CD4-positive, alpha-beta T cell (primary cell): ENCODE measurements at regions not wholly inside any gene's neighbourhood (a gene's known extent, or its start where the extent isn't known, plus 50 kb on each side); places are given as distances from the start of the nearest gene placed in this dataset.

ENCODE experiments used
- ATAC-seq: fragments of 200-7000 bp; cut with Tn5 transposase; one replicate; pipeline ENCODE4 v1.10.0; 2022; ENCODE audit warnings: mild to moderate bottlenecking; ENCODE audit not compliant: poor library complexity
- CTCF ChIA-PET: fragments of 350-600 bp; sonication (Branson Sonifier 250); formaldehyde crosslinking; loops from one replicate; lab custom pipeline; 2021; ENCODE audit warnings: antibody characterized with exemption, inconsistent platforms; lab: Charles Lee
- POLR2A ChIA-PET: fragments of 350-600 bp; sonication (Branson Sonifier 250); formaldehyde crosslinking; loops from one replicate; lab custom pipeline; 2021; ENCODE audit warnings: antibody characterized with exemption, inconsistent platforms; lab: Charles Lee
- DNase-seq, 14 experiments: peaks; one replicate each; pipeline ENCODE4 v3.0.0-alpha.2; 2013 to 2020; ENCODE audit warnings: mixed read lengths in 2 of 14
- H3K27ac ChIP-seq, 2 donors: one replicate each; pipeline versions ENCODE4 v1.5.1 to v1.7.0; 2013; ENCODE audit warnings: low read length in 2 of 2, low read depth in 1 of 2, mild to moderate bottlenecking in 1 of 2
- H3K27me3 ChIP-seq, 2 experiments: 1 replicate in 1 of 2; 2 replicates in 1 of 2; pipeline versions ENCODE4 v1.6.1 to v1.7.0; 2013; ENCODE audit warnings: low read length in 2 of 2, control low read depth in 1 of 2, mild to moderate bottlenecking in 1 of 2, moderate library complexity in 1 of 2; ENCODE audit not compliant: insufficient read depth in 2 of 2, control insufficient read depth in 1 of 2
- H3K36me3 ChIP-seq: one replicate; pipeline ENCODE4 v1.6.1; 2013; ENCODE audit warnings: low read length, control low read depth; ENCODE audit not compliant: insufficient read depth
- H3K4me1 ChIP-seq: one replicate; pipeline ENCODE4 v1.6.1; 2013; ENCODE audit warnings: low read length, control low read depth; ENCODE audit not compliant: insufficient read depth
- H3K4me3 ChIP-seq: one replicate; pipeline ENCODE4 v1.5.1; 2013; ENCODE audit warnings: mild to moderate bottlenecking, low read length, moderate library complexity
- H3K9me3 ChIP-seq, 2 experiments: 1 replicate in 1 of 2; 2 replicates in 1 of 2; pipeline versions ENCODE4 v1.6.1 to v1.7.0; 2013; ENCODE audit warnings: low read length in 2 of 2, mild to moderate bottlenecking in 2 of 2, control low read depth in 1 of 2, moderate library complexity in 1 of 2; ENCODE audit not compliant: control insufficient read depth in 1 of 2, insufficient read depth in 1 of 2
- H3K27ac Mint-ChIP-seq: one replicate; pipeline ENCODE4 v1.8.0; 2020; ENCODE audit warnings: mixed read lengths
- H3K27me3 Mint-ChIP-seq: one replicate; pipeline ENCODE4 v1.8.0; 2021; ENCODE audit warnings: mixed read lengths
- H3K36me3 Mint-ChIP-seq: one replicate; pipeline ENCODE4 v1.8.0; 2021; ENCODE audit warnings: low read depth, mixed read lengths
- H3K4me1 Mint-ChIP-seq: one replicate; pipeline ENCODE4 v1.8.0; 2021; ENCODE audit warnings: low read depth, mixed read lengths
- H3K4me3 Mint-ChIP-seq: one replicate; pipeline ENCODE4 v1.8.0; 2020; ENCODE audit warnings: mild to moderate bottlenecking, mixed read lengths
- H3K9me3 Mint-ChIP-seq: one replicate; pipeline ENCODE4 v1.8.0; 2020; ENCODE audit warnings: mixed read lengths
- CTCF ChIP-seq: fragments of 200-600 bp; IDR thresholded peaks from one replicate; pipeline ENCODE4 v1.8.0; 2022; ENCODE audit warnings: antibody characterized with exemption, mild to moderate bottlenecking
- intact Hi-C, 2 experiments: fragments of 100-400 bp; cut with DNase I in 1 of 2; cut with micrococcal nuclease in 1 of 2; formaldehyde crosslinking; loops; one replicate each; pipeline versions ENCODE4 v1.15.1 to v1.9.0; 2023 to 2025; cut with DNase I, micrococcal nuclease

DNA sequence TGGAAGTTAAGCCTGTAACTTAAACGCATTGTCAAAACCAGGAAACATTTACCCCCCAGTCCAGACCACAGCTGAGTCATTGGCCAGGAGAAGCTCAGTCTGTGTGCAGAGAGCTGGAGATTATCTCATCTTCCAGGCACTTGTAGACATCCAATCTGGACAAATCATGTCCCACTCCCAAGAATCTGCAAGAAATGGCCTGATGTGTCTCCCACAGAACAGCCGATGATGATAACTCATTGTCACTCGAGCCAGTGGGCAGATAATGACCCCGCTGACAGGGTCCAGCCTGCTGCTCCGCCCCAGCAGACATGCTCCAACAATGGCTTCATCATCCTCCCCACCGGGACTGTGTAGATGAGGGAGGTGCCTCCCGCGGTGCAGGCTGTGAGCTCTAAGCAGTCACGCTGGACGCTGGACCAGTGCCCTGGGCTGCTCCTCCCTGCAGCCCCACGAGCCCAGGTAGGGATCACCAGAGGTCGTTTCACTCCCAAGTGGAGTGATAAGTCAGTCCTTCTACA, 322.5 kb downstream of the C16orf95 start:
- ChIA-PET POLR2A (no interaction called here), CTCF (no interaction called here)
- intact Hi-C loops = no loop called here
- Histone ChIP-seq H3K27ac (no peak overlapping the region), H3K4me3 (no peak overlapping the region), H3K4me1 (no peaks in the 10 kb centered on the region), H3K9me3 (peaks cover 0 to 12% of the 10 kb centered on the region in 2 experiments), H3K36me3 (no peaks in the 10 kb centered on the region), H3K27me3 (peaks cover 2 to 4% of the 10 kb centered on the region in 2 experiments)
- no peak for TF ChIP-seq CTCF
- no peak overlapping the region for H3K27ac Mint-ChIP-seq
- H3K27me3 Mint-ChIP-seq = peaks cover 53% of the 10 kb centered on the region
- DNase-seq = no peak
- no peak overlapping the region for H3K4me3 Mint-ChIP-seq
- H3K36me3 Mint-ChIP-seq = no peaks in the 10 kb centered on the region
- no peaks in the 10 kb centered on the region for H3K4me1 Mint-ChIP-seq
- H3K9me3 Mint-ChIP-seq = no peaks in the 10 kb centered on the region
- ATAC-seq = no peak

DNA sequence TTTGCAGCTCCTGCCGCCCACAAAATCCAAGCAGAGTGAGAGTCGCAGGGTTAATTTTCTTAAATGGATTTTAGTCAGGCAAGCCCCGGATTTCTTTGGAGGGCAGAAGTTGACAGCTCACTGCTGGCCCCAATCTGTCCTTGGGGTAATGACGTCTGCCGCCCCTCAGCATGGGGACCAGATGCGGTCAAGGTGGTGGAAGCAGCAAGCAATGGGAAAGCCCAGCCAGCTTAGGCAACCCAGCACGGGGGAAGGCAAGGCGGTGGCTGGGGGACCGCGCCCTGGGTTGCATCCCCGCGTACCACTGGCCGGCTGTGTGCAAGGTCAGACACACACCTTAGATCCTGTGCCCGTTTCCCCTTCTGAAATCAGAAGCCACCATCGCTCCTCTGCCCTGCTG, 321.7 kb downstream of the C16orf95 start:
- no peak for TF ChIP-seq CTCF
- H3K27ac Mint-ChIP-seq = no peak overlapping the region
- DNase-seq (no peak), ATAC-seq (no peak)
- Histone ChIP-seq H3K36me3 (no peaks in the 10 kb centered on the region), H3K27me3 (peaks cover 2 to 4% of the 10 kb centered on the region in 2 experiments), H3K4me1 (no peaks in the 10 kb centered on the region), H3K4me3 (no peak overlapping the region), H3K9me3 (peaks cover 0 to 12% of the 10 kb centered on the region in 2 experiments), H3K27ac (no peak overlapping the region)
- no peaks in the 10 kb centered on the region for H3K36me3 Mint-ChIP-seq
- ChIA-PET POLR2A (no interaction called here), CTCF (no interaction called here)
- intact Hi-C loops = no loop called here
- no peaks in the 10 kb centered on the region for H3K4me1 Mint-ChIP-seq
- no peaks in the 10 kb centered on the region for H3K9me3 Mint-ChIP-seq
- H3K4me3 Mint-ChIP-seq = no peak overlapping the region
- peaks cover 49% of the 10 kb centered on the region for H3K27me3 Mint-ChIP-seq

DNA sequence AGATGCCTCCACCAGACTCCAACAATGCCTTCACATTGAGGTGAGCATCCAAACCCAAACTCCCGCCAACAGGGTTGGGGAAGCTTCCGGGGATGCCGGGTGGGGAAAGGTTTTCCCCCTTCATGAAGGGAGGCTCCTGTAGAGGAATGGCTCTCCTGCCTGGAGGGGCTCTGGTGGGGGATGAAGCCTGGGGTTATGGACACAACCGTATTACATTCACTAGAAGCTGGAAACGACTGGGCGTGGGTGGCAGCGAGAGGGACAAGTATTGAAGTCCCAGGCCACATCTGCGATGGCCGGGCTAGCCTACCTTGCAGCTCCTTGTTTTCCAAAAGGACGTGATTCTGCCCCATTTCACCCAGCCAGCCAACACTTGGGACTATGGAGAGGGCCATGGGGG, 321.1 kb downstream of the C16orf95 start:
- no peak for TF ChIP-seq CTCF
- no peaks in the 10 kb centered on the region for H3K4me1 Mint-ChIP-seq
- no peaks in the 10 kb centered on the region for H3K9me3 Mint-ChIP-seq
- CTCF ChIA-PET = no interaction called here
- no peak overlapping the region for H3K27ac Mint-ChIP-seq
- Histone ChIP-seq H3K27me3 (peaks cover 2 to 4% of the 10 kb centered on the region in 2 experiments), H3K36me3 (no peaks in the 10 kb centered on the region), H3K4me1 (no peaks in the 10 kb centered on the region), H3K9me3 (peaks cover 0 to 12% of the 10 kb centered on the region in 2 experiments), H3K27ac (no peak overlapping the region), H3K4me3 (no peak overlapping the region)
- no peak overlapping the region for H3K4me3 Mint-ChIP-seq
- DNase-seq (no peak), ATAC-seq (no peak)
- H3K36me3 Mint-ChIP-seq = no peaks in the 10 kb centered on the region
- intact Hi-C loops = no loop called here
- POLR2A ChIA-PET = no interaction called here
- H3K27me3 Mint-ChIP-seq = peaks cover 45% of the 10 kb centered on the region
